Activated CD4-positive, alpha-beta T cell treated with anti-CD3 and anti-CD28 coated beads, Interleukin-2, Interleukin-6, amounts not matched to agents 100 ng/mL and 50 ng/mL, durations not matched to agents 16 hours and 8 hours (primary cell): ENCODE measurements at regions not wholly inside any gene's neighbourhood (a gene's known extent, or its start where the extent isn't known, plus 50 kb on each side); places are given as distances from the start of the nearest gene placed in this dataset.
A peak's percentile ranks its signal among the peaks of the same experiment; 100 is the strongest.
"Not testable (repeated sequence)": the region's sequence is repeated elsewhere in the genome, so short reads cannot be mapped to it uniquely, and the experiment has no call there.

Experiments
- DNase-seq: peaks from one replicate; pipeline ENCODE4 v3.0.0-alpha.2; 2020

DNA sequence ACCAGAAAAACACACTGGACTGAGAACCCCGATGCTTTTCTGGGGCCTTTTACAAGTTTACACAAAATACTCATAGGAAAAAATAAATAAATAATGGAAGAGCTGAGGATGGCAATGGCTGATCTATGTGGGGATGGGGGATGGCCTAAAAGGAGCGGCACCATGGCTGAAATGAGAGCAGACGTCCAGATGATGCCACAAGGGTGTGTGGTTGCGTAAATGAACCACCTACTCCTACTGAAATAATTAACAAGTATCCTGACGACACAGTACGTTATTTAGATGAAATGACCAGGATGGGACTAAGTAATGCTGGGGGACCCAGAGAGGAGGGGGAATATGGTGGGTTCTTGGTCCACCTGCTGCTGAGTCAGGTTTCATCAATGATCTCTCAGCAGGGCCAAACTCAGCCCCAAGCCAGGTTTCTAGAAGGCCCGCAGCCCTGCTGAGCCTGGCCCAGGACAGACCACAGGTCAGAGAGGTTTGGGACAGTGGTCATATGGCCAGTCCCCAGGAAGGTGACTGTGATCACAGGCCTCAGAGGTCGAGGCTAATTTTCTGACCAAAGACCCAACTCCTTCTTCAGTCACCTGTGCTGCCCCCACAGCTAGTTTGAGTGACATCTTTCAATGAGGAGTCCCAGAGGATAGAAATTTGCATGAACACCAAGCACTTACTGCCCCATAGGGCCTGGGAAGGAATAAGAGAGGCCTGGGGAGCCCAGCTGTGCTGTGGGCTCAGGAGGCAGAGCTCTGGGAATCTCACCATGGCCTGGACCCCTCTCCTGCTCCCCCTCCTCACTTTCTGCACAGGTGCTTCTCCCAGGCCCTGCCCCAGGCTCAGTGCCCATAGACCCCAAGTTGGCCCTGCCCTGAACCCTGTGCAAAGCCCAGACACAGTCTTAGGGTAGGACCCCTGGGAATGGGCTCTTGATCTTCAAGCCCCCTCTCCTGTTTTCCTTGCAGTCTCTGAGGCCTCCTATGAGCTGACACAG lies 76.3 kb upstream of the IGLL5 start:
- no peak for DNase-seq

DNA sequence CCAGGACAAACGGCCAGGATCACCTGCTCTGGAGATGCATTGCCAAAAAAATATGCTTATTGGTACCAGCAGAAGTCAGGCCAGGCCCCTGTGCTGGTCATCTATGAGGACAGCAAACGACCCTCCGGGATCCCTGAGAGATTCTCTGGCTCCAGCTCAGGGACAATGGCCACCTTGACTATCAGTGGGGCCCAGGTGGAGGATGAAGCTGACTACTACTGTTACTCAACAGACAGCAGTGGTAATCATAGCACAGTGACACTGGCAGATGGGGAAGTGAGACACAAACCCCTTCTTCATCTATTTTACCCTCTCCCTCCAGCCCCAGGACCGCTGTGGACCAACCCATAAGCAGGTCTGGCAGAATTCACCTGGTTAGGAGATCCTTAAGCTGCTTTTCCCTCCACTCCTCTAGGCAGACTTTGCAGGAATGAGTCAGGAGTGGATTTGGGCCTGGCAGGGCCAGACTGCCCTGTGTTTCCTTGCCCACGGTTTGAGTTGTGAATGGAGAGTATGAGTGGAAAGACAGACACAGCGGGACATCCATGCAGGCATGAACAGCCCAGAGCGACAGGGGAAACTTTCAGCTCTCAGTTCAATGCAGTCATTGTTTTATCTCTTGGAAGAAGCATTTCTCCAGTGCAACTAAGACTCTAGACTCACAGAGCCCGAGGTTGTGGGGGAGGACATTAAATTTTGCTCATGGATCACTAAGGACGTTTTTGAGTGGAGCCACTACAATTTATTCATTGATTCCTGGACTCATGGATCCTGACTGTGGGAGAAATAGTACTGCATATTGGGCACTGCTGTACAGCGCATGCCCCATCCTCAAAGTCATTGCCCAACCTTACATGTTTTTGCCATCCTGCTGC lies 75.3 kb upstream of the IGLL5 start:
- no peak for DNase-seq

DNA sequence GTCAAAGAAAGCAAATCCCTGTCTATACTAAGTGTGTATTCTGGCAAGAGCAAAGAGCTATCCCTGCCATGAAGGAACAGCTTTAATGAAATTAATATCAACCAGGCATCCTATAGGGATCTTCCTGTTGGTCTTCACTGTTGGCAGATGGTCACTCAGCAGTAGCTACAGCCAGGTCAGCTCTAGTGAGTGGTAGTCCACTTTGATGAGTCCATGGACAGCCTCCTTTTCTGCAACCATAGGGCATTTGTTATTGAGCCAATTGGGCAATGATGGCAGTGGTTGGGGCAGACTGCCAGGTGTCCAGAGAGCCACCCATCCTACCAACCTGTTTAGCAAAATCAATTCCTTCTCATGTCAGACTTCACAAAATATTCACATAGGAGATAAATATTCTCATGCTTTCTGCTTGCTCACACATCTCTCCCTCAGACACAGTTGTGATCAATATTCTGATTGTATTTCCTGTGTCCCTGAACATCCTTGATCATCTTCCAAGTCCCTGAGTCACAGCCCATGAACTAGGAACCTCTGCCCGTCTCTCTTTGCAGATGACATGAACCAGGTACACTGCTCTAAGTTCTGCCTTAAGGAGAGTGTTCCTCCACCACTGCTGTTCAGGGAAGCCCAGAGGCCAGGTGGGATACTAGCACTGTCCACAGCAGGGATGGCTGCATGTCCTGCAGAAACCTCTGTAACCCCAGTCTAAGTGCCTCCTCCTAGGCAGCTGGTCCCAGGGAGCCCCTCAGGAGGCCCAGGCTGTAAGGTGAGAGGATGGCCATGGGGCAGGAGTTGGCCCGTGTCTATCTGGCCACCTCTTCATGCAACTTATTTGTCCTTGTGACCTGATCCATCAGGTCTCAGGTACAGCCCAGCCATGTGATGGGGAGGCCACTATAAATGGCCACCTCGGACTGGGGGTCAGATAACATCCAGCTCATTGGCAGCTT lies 74.2 kb upstream of the IGLL5 start:
- DNase-seq = no peak

DNA sequence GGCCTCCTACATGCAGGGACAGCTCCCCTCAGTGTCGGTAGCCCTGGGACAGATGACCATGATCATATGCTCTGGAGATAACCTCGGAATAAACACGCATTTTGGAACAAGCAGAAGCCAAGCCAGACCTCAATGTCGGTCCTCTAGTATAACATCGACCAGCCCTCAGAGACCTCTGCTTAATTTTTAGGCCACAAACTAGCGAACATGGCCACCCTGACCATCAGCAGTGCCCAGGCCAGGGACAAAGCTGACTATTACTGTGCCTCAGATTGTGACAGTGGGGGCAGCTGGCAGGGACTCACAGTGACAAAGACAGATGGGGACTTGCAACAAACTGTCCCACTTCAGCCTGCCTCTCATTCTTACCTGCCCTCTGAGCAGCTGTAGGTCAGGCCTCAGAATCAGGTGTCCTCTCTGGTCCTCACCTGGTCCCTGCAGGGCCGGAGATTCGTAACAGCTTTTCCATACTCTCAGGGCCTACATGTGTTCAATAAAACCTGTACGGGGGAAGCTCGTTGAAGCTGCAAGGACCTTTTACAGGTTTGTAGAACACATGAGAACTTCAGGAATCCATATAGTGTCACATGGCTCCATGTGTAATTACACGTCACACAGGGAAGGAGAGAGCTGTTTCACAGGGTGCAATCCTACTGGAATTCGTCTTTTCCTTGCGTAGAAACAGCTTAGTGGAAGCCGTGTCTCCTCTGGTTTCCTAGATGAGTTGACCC lies 72.8 kb upstream of the IGLL5 start:
- no peak for DNase-seq

DNA sequence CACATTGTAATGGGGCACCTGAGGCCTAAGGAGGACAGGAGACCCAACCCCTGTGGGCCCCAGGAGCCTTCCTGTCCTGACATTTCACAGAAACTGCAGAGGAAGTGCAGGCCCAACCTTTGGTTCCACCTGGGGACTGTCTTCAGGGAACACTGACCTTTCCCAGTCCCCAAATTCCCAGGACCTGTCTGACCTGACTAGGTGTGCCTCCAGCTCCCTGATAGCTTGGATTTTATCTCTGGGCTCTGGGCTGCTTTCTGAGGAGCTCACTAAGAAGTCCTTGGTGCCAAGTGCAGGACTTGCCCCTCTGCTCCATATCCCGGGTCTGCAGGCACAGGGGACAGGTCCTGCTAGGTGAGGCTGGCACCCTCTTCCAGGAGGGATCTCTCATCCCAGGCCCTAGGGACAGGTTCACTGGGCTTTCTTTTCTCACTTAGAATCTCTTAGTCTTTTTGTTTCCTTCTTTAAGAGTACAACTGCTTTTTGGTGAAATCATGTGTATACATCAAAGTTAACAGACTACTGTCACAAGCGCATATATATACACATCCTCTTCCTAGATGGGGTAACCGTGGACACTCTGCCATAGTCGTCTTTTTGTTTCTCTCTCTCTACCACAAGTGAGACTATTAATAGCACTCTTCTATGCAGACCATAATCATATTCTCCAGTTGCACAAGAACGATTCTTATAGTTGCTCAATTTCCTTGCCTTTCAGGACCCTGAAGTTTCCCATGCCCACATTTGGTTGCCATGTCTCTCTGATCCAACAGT lies 72.0 kb upstream of the IGLL5 start:
- no peak for DNase-seq

DNA sequence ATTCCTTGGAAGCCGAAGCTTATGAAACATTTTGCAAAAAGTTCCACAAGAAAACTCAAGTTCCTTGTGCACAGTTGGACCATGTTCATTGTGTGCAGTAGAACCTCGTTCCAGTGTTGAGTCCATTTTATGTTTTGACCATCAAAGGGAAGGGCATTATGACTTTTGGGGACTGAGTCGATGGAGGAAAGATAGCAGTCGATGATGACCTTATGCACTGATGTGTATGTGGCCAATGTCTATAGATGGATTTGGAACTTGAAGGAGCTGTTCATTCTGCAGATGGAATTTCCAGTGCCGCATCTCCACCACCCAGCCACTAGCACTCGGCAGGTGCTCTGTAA lies 71.5 kb upstream of the IGLL5 start:
- no peak for DNase-seq

DNA sequence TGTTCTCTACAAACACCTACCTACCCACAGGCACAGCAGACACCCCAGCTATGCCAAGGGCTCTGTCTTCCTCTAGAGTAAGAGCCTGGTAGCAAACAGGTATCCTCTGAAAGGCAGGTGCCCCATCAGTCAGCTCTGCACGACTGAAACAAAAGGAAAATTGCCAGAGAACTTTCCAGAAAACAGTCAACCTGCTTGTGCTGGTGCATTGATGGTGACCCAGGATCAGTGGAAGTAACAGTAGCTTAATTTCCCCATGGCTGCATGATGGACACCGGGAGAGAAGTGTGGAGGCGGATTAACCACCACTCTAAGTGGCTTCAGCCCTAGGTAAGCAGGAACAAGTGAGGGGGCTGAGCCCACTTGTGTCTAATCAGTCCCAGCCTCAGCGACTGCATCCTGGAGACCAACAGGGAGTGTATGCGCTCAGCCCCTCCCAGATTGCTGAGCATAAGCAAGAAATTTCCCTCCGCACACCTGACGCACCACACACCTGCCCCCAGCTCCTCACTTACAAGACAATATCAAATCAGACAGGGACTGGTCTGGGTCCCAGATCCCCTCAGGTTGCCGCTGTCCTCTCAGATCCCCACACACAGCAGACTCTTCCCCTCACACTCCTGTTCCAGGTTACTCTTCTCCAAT lies 70.7 kb upstream of the IGLL5 start:
- DNase-seq = no peak

DNA sequence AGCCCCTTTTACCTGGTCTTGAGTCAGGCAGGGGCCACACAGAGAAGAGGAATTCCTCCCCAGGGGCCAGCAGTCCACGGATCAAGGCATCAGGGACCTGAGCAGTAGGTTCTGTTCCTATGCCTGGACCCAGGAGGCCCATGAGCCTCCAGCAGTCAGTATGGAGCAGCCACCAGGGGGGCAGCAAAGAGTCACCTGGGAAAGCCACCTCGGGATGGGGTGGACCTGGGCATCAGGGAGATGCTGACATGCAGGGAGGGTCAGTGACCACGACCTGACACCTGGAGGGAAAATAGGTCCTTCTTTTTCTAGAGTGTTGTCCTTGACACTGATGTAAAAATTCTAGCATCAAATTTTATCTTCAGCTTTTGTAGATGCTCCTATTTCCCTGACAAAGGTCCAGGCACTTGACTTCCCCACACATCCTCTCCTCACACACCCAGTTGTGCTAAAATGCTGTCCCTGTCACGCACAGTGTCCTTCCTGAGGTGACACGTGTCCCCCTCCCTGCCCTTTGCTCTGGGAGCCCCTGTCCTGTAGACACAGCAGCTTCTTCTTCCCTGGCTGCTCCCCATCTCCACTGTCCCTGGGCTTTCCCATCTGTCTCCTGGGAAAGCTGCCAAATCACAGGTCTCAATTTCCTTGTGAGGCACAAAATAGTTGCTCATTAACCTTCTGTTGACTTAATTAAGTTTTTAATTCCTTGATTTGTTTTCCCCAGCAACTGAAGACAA lies 70.0 kb upstream of the IGLL5 start:
- DNase-seq = no peak

DNA sequence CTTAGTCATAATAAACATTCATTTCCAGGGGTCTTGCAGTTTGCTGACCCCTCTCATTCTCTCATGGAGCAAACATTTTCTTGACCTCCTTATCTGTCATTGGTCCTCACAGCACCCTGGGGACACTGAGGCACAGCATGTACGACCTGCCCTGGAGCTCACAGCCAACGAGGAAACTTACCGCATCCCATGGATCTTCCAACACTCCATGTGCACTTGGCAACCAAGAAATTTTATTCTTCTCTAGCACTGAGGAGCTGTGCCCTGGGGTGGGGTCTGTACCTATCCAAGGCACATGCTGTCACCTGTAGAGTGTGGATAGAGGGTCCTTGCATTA lies 69.4 kb upstream of the IGLL5 start:
- no peak for DNase-seq

DNA sequence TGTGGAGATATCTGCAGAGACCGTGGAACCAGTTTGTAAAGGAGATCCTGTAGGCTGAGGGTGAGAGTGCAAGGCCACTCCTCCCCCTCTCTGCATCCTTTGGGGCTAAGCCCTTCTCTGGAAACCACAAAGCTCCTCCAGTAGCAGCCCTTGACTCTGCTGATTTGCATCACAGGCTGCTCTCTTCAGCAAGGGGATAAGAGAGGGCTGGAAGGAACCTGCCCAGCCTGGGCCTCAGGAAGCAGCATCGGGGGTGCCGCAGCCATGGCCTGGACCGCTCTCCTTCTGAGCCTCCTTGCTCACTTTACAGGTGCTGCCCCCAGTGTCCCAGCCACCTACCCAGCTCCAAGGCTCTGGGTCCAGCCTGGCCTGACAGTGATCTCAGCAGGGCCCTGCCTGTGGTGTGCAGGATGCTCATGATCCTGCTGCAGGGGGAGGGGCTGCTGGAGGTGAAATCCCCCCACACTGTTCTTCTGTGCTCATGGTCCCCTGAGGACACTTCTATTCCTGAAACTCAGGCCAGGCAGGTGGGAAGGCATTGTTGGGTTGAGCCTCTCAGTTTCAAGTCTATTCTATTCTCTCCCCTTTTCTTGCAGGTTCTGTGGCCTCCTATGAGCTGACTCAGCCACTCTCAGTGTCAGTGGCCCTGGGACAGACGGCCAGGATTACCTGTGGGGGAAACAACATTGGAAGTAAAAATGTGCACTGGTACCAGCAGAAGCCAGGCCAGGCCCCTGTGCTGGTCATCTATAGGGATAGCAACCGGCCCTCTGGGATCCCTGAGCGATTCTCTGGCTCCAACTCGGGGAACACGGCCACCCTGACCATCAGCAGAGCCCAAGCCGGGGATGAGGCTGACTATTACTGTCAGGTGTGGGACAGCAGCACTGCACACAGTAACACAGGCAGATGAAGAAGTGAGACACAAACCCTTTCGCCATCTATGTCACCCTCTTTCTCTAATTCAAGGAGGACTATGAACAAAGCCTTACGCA lies 68.5 kb upstream of the IGLL5 start:
- peak; percentile 40 for DNase-seq

DNA sequence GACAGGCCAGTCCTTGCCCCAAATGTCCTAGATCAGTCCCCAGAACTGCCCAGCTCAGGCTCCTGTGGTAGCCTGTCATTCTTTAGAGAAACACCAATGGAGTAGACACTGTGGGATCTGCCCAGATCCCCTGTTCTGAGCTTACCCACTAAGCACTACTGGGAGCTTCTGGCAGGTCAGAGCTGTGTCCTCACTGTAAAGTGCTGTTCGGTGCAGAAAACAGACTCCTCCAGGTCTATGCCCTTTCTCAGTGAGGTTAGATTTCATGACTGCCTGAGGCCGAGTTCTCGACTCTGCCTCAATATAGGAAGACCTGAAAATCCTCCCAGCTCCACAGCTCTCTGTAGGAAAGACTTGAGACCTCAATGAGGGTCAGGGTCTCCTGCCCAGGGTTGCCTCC lies 67.5 kb upstream of the IGLL5 start:
- no peak for DNase-seq

DNA sequence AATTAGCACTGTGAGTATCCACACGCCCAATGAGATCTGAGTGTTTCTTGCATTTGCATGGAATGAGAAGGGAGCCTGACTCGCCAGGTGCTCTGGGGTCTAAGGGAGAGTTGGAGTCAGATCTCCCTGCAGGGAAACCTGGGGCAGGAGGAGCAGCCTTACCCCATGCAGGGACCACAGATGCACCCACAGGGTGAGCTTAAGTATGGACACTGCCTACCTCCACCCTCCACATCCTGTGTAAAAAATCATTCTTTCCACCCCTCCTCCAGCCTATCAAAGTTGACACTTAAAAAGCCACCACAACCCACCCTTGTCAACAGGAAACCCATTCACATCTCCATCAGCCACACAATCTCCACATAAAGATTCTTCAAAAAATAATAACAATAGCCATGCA lies 67.0 kb upstream of the IGLL5 start:
- peak; percentile 41 for DNase-seq

DNA sequence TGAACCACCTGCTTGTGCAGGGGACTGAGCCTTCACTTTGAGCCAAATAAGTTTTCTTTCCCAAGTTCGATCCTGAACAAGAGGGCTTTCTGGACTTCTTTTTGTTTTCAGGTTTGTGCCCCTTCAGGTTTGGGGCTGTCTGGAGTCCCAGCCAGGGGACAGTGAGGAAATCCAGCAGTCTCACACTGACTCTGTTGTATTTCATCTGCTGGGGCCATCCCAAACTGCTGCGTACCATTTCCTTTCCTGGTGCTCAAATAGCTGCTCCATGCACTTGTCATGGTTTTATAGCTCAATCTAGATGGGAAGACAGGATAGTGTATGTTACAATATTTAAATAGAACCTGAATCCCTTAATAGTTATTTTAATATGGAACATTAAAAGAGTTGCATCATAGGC lies 66.3 kb upstream of the IGLL5 start:
- no peak for DNase-seq

DNA sequence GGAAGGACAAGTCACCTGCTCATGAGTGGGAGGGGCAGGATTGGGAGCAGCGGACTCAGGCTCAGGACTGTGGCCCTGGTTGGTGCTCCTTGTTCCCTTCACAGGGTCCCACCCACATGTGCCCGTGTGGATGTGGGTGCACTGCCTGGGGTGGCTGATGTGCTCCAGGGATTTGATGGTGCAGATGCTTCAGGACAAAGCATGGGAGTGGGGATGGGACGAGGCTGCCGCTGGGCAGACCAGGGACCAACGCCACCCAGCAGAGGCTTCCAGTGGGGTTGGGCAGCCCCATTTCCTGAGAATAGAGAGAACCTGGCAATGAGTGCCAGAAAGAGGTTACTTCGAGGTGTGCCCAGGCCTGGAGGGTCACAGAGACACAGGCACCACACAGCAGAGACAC lies 65.5 kb upstream of the IGLL5 start:
- DNase-seq = no peak

DNA sequence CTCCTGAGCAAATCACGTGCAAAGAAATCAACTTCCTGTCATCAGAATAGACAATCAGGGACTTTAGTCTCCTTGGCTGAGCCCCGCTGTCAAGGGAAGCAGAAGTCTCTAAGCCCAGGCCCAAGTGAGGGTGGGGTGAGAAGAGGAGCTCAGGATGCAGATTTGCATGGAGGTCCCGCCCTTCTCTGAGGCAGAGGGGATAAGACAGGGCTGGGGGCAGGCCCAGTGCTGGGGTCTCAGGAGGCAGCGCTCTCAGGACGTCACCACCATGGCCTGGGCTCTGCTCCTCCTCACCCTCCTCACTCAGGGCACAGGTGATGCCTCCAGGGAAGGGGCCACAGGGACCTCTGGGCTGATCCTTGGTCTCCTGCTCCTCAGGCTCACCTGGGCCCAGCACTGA lies 65.1 kb upstream of the IGLL5 start:
- DNase-seq = not testable (repeated sequence)

DNA sequence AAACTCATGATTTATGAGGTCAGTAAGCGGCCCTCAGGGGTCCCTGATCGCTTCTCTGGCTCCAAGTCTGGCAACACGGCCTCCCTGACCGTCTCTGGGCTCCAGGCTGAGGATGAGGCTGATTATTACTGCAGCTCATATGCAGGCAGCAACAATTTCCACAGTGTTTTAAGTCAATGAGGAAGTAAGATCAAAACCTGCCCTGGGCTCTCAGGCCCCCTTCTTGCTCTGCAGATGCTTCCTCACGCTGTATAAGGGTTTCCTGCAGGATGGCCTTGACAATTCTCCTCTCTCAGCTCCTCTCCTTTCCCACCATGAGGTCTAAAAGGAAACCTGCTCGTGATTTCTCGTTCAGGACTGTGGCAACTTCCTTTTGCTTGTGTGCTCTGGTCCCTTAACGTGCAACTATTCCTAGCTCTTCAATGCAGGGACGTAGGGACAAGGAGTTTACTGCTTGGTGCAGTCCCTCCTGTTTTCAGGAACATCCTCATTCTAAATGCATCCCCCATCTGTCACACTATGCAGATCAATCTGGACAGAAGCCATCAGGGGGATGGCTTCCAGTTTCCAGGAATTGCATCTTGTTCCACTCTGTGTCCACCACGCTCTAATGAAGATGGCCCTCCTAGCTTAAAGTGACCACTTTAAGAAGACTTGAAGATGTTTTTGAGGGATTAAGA lies 64.3 kb upstream of the IGLL5 start:
- DNase-seq = no peak

DNA sequence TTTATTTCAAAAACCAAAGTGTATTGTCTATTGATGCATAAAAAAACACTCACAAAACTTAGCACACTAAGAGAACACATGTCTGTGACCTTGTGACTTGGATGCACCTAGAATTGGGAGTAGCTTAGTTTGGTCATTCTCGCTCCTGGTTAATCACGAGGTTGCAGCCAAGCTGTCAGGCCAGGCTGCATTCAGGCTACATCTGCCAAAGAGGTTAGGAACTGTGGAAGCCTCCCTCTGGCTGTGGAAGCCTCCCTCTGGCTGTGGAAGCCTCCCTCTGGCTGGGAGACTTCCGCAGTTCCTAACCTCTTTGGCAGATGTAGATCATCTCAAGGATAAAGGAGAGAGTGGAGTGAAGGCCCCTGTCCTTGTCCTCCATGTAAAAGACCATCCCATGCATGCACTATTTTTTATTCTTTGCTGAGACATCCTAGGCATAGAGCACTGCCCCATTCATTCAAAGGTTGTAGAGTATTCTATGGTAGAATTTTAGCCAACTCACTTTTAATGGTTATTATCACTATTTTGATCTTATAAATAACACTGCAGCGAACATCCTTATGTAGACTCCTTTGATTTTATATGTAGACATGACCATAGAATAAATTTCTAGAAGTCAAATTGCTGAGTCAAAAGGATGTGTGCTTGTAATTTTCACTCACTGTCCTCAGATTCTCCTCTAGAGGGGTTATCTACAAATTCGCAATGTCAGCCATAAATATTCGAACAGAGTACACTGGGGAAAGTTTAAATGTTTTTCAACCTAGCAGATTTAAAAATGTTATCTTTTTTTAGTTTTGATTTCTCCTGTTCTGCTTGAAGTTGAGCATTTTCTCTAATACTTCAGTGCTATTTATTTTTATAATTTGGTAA lies 63.0 kb upstream of the IGLL5 start:
- DNase-seq = no peak
